ENCODE measurements at regions not wholly inside any gene's neighbourhood (a gene's known extent, or its start where the extent isn't known, plus 50 kb on each side); places are given as distances from the start of the nearest gene placed in this dataset.
"Not testable (repeated sequence)": the region's sequence is repeated elsewhere in the genome, so short reads cannot be mapped to it uniquely, and the experiment has no call there.

- no peak for TF ChIP-seq ZFX (IDR thresholded peaks at IDR 0.05)
- TF ChIP-seq, protein P1, sequence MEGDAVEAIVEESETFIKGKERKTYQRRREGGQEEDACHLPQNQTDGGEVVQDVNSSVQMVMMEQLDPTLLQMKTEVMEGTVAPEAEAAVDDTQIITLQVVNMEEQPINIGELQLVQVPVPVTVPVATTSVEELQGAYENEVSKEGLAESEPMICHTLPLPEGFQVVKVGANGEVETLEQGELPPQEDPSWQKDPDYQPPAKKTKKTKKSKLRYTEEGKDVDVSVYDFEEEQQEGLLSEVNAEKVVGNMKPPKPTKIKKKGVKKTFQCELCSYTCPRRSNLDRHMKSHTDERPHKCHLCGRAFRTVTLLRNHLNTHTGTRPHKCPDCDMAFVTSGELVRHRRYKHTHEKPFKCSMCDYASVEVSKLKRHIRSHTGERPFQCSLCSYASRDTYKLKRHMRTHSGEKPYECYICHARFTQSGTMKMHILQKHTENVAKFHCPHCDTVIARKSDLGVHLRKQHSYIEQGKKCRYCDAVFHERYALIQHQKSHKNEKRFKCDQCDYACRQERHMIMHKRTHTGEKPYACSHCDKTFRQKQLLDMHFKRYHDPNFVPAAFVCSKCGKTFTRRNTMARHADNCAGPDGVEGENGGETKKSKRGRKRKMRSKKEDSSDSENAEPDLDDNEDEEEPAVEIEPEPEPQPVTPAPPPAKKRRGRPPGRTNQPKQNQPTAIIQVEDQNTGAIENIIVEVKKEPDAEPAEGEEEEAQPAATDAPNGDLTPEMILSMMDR (conservative IDR thresholded peaks at IDR 0.05): no peak
Observed at GRCh38 chr10:44115516-44115915, 269.4 kb downstream of the CXCL12 start.

DNA sequence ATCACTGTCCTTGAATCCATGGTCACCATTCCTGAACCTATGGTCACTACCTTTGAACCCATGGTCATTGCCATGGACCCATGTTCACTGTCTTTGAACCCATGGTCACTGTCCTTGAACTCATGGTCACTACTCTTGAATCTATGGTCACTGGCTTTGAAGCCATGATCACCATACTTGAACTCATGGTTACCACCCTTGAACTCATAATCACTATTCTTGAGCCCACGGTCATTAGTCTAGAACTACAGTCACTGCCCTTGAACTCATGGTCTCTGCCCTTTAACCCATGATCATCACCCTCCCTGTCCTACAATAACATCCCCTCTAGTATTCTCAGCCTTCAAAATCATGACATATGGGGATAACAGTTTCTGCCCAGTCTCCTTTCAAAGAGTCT is 270.5 kb downstream of the CXCL12 start:
- TF ChIP-seq, protein P1 (conservative IDR thresholded peaks at IDR 0.05): no peak
- no peak for TF ChIP-seq ZFX (IDR thresholded peaks at IDR 0.05)
- H3K27ac ChIP-seq: no peak overlapping the region

More at GRCh38 chr10:44115516-44115915, 269.4 kb downstream of the CXCL12 start:
- no peak overlapping the region for H3K27ac ChIP-seq

DNA sequence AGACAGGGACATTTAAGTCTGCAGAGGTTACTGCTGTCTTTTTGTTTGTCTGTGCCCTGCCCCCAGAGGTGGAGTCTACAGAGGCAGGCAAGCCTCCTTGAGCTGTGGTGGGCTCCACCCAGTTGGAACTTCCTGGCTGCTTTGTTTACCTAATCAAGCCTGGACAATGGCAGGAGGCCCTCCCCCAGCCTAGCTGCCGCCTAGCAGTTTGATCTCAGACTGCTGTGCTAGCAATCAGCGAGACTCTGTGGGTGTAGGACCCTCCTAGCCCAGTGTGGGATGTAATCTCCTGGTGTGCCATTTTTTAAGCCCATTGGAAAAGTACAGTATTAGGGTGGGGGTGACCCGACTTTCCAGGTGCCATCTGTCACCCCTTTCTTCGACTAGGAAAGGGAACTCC is 272.6 kb downstream of the CXCL12 start:
- not testable (repeated sequence) for H3K27ac ChIP-seq

GRCh38 chr10:44105696-44106095 is 279.2 kb downstream of the CXCL12 start:
- no peak for TF ChIP-seq ZFX (IDR thresholded peaks at IDR 0.05)
- TF ChIP-seq, protein P1 (conservative IDR thresholded peaks at IDR 0.05): no peak
- H3K27ac ChIP-seq: no peak overlapping the region

- TF ChIP-seq ZFX (IDR thresholded peaks at IDR 0.05): no peak
- TF ChIP-seq, protein P1 (conservative IDR thresholded peaks at IDR 0.05): no peak
Observed at GRCh38 chr10:44102726-44103255, 282.1 kb downstream of the CXCL12 start.

DNA sequence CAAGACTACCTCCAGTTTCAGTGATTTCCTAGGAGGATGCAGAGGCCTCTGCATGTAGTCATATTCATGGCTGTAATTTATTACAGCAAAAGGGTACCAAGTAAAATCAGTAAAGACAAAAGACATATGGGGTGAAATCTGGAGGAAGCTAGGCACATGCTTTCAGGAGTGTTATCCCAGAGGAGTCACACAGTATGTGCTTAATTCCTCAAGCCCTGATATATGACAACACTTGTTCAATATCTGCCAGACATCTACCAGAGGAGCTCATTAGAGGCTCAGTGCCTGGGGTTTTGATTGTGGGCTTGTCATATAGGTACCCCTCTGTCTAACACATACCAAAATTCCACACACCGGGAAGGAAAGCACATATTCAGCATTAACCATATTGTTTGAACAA is 283.8 kb downstream of the CXCL12 start:
- H3K27ac ChIP-seq: no peak overlapping the region

More at GRCh38 chr10:44102726-44103255, 282.1 kb downstream of the CXCL12 start:
- H3K27ac ChIP-seq: no peak overlapping the region

DNA sequence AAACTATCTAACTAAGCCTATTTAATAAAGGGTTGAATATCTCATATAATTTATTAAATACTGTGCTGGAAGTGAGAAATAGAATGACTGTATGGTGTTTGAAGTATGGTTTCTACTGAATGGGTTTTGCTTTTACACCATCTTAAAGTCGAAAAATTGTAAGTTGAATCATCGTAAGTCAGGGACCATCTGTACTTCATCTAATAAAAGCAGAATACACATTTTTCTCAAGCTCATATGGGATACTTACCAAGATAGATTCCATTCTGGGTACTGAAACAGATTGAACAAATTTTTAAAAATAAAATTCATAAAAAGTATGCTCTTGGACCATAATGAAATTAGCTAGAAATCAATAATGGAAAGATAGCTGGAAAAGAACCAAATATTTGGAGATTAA is 285.4 kb downstream of the CXCL12 start:
- H3K27ac ChIP-seq: no peak overlapping the region
- TF ChIP-seq, protein P1 (conservative IDR thresholded peaks at IDR 0.05): no peak
- no peak for TF ChIP-seq ZFX (IDR thresholded peaks at IDR 0.05)

More for the DNA sequence above, 283.8 kb downstream of the CXCL12 start:
- TF ChIP-seq, protein P1 (conservative IDR thresholded peaks at IDR 0.05): no peak
- TF ChIP-seq ZFX (IDR thresholded peaks at IDR 0.05): no peak

DNA sequence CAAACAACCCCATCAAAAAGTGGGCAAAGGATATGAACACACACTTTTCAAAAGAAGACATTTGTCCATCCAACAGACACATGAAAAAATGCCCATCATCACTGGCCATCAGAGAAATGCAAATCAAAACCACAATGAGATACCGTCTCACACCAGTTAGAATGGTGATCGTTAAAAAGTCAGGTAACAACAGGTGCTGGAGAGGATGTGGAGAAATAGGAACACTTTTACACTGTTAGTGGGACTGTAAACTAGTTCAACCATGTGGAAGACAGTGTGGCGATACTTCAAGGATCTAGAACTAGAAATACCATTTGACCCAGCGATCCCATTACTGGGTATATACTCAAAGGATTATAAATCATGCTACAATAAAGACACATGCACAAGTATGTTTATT is 288.7 kb downstream of the CXCL12 start:
- H3K27ac ChIP-seq: not testable (repeated sequence)
